ENCODE measurements at regions not wholly inside any gene's neighbourhood (a gene's known extent, or its start where the extent isn't known, plus 50 kb on each side); places are given as distances from the start of the nearest gene placed in this dataset.
"Not testable (repeated sequence)": the region's sequence is repeated elsewhere in the genome, so short reads cannot be mapped to it uniquely, and the experiment has no call there.

DNA sequence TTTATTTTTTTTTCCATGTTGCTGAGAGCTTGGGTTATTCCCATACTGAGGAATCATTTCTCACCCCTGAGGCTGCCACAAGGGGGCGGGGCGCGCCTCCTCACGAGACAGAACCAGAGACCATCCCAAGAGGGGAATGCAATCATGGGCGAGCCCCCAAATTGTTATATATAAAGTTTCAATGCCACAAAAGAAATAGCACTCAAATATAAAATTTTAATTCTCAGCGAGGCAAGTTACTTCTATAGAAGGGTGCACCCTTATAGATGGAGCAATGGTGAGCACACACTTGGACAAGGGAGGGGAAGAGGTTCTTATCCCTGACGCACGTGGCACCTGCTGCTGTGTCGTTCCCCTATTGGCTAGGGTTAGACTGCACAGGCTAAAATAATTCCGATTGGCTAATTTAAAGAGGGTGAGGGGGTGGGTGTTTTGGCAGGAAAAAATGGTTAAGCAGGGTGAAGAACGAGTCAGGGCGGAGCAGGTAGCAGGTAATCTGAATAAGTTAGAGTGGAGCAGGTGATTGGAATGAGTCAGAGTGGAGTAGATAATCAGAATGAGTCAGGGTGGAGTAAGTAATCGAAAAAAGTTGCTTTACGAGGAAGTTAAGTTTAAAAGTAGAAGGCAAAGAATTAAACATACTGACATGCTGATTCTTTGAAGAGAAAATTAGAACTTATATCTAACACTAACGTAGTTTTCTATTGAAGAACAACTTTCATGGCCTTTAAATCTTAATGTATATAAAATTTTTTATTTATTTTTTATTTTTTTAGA is 177.5 kb downstream of the MTCL1 start:
- no peak for DNase-seq (ENCODE audit: low read depth)

DNA sequence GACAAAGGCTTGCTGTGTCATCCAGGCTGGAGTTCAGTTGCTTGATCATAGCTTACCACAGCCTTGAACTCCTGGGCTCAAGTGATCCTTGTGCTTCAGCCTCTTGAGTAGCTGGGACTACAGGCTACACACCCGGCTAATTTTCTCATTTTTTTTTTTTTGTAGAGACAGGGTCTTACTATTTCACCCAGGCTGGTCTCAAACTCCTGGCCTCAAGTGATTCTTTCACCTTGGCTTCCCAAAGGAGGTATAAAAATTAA is 178.0 kb downstream of the MTCL1 start:
- no peak for DNase-seq (ENCODE audit: low read depth)

DNA sequence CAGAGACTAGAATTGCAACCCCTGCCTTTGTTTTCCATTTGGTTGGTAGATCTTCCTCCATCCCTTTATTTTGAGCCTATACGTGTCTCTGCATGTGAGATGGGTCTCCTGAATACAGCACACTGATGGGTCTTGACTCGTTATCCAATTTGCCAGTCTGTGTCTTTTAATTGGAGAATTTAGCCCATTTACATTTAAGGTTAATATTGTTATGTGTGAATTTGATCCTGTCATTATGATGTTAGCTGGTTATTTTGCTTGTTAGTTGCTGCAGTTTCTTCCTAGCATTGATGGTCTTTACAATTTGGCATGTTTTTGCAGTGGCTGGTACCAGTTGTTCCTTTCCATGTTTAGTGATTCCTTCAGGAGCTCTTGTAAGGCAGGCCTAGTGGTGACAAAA is 182.5 kb downstream of the MTCL1 start:
- DNase-seq (ENCODE audit: low read depth), result not testable (repeated sequence)

DNA sequence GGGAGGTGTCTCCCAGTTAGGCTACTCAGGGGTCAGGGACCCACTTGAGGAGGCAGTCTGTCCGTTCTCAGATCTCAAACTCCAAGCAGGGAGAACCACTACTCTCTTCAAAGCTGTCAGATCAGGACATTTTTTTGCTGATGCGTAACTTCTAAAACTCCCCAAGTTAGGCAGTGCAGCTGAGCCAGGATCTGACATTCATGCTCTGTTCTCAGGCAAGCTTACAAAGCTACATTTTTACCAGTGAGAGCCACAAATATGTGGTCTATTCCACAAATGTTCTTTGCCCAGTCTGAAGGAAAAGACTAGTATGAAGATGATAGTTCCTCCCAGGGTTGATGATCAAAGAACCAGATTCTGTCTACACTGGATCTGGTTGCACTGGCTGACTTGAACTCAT is 184.1 kb downstream of the MTCL1 start:
- no peak for DNase-seq (ENCODE audit: low read depth)

DNA sequence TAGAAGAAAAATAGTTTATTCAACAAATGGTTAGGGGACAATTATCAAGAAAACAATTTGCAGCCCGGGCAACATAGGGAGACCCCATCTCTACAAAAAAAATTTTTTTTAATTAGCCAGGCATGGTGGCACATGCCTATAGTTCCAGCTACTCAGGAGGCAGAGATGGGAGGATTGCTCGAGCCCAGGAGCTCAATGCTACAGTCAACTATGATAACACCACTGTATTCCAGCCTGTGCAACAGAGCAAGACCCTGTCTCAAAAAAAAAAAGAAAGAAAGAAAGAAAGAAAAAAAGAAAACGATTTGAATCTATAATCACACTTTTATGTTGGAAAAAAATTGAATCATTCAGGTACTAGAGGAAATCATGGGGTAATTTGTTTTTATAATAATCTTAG is 185.1 kb downstream of the MTCL1 start:
- DNase-seq (ENCODE audit: low read depth), result not testable (repeated sequence)

DNA sequence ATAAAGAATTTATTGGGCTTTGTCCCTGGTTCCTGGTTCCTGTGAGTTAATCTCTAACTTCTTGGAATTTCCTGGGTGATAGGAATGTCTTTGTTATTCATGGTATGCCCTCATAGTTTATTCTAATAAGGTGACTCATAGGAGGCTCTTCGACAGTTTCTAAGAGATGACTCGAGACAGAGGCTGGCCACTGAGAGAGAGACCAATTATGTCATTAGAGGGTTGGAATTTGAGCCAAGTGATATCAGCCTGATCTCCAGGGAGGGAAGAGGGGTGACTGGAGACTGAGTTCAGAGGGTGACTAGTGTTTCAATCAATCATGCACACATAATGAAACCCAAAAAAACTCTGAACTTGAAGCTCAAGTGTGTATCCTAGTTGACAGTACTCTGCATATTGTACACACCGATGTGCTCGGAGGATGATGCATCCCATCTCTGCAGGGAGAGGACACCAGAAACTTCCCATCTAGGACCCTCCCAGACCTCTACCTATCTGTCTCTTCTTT is 185.7 kb downstream of the MTCL1 start:
- peak; percentile 92 for DNase-seq (ENCODE audit: low read depth)

DNA sequence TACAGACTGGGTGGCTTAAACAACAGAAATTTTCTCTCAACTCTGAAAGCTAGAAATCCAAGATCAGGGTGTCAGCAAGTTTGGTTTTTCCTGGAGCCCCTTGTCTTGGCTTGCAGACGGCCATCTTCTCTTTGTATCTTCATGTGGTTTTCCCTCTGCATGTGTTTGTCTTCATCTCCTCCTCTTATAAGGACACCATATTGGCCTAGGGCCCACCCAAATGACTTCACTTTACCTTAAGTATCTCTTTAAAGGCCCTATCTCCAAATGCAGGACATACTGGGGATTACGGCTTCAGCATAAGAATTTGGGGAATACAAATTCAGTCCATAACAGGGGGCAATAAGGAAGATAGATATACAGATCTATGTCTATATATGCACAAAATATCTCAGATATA is 187.9 kb downstream of the MTCL1 start:
- DNase-seq (ENCODE audit: low read depth), result no peak

DNA sequence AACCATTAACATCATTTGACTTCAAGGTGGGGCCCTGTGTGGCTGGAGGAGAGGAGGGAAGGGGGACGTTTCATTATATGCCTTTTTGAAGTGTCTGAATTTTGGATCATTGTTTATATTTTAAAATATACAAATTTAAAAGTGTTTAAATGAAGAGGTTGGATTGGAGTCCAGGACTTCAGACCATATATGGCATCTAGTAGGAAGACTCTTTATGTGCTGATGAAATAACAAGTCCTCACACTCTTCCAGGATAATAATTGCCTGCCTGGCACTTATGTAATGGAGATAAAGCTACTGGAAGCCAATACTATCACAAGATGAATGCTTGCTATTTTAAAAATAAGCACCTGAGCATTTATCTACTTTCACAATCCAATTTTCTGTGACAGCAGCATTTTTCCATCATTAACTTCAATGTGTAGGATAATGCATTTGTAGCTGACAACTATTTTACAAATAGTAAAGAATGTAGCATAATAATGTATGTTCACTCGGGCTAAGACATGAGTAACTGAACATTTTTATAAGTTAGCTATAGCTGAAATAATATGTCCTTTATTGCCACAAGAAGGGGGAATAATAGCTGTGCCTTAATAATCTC is 188.4 kb downstream of the MTCL1 start:
- no peak for DNase-seq (ENCODE audit: low read depth)

DNA sequence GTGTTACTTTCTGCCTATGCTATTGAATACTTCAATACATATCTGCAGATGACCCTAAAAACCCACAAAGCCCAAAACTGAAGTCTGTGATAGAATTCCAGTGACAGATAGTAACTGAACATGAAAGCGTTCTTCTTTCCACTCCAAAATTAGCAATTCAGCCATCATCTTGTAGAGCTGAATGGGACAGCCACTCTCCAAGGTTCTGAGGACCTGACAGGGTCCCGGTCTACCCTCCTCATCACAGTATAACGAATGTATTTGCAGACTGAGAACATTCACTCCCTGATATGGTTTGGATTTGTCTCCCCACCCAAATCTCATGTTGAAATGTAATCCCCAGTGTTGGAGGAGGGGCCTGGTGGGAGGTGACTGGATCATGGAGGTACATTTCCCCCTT is 189.5 kb downstream of the MTCL1 start:
- DNase-seq (ENCODE audit: low read depth), result no peak

DNA sequence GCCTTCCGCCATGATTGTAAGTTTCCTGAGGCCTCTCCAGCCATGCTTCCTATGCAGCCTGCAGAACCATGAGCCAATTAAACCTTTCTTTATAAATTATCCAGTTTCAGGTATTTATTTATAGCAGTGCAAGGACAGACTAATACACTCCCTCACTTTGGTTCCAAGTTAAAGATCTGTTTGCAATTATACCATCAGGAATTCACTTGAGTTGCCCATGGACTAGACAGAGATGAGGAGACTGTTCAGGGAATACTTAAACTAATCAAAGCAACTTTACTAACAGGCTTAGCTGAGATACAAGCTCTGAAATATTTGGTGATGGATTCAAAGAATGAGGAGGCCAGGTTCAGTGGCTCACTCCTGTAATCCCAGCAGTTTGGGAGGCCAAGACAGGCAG is 190.0 kb downstream of the MTCL1 start:
- DNase-seq (ENCODE audit: low read depth), result no peak

DNA sequence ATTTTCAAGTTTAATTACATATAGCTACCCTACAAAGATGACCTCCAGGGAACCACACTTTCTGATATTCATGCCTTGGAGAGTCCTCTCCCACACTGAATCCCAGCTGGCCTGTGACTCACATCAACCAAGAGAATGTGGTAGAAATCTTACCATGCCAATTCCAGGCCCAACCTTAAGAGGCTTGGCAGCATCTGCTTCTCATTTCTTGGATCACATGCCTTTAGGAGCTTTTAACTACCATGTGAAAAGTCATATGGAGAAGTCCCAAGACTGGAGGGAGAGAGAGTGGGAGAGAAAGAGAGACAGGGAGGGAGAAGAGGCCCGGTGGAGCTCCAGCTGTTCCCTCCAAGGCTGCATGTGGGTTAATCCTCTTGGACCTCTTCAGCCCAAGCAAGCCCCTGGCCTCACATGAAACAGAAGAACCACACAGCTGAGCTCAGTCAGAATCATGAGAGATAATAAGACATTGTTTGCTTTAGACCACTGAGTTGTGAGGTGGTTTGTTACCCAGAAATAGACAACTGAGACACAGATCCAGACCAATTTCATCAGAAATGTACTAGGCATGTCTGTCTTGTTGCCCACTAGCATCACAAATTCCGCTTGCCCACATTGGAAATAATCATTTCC is 190.7 kb downstream of the MTCL1 start:
- DNase-seq (ENCODE audit: low read depth), result peak; percentile 38

DNA sequence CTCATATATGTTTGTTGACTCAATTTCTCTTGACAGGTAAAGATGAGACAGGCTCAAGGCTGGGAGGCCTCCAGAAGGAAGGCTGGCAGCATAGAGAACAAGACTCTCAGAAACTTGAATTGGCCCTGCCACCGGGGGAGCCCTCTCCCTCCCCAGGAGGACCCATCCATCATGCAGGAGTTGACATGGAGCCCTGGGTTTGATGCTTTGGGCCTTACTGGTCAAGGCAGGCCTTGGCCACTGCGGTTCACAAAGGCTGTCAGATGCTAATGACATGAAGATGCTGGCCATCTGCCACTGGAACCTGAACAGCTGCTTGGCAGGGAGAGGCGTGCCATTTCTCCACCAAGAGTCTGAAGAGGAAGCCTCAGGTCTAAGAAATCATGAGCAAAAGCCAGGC is 193.6 kb downstream of the MTCL1 start:
- no peak for DNase-seq (ENCODE audit: low read depth)

DNA sequence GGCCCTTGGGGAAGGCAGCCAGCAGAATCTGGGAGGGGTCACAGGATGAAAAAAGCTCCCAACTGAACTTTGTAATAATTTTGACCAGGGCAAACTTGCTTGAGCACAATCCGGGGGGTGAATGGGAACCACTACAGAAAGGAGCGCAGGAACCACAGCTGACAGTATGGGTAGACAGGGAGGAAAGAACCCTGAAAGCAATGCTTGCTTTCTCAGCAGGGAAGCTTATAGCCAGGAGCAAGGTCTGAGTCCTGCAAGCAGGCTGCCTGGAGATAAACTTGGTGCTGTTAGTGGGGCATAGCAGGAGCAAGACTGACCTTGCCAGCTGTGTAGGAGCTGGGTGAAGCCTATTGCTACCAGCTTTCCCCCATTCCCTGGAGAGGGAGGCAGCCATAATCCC is 195.2 kb downstream of the MTCL1 start:
- no peak for DNase-seq (ENCODE audit: low read depth)

DNA sequence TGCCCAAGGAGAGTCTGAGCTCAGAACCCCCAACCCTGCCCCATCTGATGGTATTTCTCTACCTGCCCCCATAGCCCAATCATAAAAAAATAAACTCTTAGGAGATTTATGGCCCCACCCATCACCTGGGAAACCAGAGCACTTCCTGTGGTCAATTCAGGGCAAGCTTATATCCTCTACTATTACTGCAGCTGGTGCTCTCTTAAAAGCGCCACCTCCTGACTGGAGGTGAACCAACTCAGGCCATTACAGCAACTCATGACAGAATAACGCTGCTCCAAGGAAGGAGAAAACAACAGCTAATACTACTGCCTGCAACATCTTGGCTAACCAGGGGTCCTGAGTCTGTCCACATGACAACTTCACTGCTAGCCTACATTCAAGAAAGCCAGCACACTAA is 195.7 kb downstream of the MTCL1 start:
- no peak for DNase-seq (ENCODE audit: low read depth)

DNA sequence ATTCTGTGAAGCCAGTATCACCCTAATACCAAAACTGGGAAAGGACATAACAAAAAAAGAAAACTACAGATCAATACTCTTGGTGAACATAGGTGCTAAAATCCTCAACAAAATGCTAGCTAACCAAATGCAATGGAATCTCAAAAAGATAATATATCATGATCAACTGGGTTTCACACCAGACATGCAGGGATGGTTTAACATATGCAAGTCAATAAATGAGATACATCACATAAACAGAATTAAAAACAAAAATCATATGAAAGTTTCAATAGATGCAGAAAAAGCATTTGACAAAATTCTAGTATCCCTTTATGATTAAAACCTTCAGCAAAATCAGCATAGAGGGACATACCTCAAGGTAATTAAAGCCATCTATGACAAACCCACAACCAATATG is 198.2 kb upstream of the NDUFV2 start:
- DNase-seq (ENCODE audit: low read depth), result no peak

DNA sequence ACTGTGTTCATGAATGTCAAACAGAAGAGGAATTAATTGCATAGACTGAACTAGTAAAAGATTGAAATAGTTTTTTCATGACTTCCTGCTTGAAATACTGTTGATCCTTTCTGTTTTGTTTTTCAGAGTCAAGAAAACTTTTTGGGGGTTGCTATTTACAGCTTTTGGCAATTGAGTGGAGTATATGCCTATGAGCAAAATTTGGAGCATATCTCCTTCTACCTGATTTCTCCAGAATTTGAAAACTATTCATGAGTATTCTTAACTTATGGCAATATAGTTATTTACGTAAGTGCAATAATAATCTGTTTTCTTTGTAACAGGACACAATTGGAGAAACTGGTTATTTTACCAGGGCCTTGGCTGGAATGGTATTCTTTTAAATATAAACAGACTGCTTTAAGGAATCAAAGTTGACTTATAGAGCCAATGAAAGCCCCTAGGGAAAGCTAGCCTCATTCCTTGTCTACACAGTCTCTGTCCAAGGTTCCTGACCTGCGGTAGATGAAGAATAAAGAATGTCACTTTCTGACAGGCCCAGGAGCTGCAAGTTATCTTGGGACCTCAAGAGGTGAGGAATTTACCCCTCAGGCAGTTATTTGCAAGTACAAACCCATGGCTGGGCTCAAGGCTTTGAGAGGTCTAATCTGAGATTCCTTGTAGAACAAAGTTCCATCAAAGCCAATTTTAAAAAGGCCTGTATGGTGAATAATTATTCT is 193.5 kb upstream of the NDUFV2 start:
- DNase-seq (ENCODE audit: low read depth), result no peak

DNA sequence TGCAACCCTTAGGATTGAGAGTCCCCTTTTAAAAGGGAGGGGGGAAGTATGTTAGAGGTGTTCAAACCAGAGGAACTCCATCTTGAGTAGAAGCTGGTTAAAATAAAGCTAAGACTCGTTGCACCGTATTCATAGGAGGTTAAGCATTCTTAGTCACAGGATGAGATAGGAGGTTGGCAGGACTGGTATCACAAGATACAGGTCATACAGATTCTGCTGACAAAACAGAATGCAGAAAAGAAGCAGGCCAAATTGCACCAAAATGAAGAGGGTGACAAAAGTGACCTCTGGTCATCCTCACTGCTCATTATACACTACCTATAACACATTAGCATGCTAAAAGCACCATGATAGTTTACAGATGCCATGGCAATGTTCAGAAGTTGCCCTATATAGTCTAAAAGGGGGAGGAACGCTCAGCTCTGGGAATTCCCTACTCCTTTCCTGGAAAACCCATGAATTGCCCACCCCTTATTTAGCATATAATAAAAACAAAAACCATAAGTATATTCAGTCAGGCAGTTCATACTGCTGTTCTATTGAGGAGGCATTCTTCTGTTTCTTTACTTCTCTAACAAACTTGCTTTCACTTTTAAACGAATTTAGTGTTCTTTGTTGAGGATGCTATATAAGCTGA is 192.2 kb upstream of the NDUFV2 start:
- no peak for DNase-seq (ENCODE audit: low read depth)

DNA sequence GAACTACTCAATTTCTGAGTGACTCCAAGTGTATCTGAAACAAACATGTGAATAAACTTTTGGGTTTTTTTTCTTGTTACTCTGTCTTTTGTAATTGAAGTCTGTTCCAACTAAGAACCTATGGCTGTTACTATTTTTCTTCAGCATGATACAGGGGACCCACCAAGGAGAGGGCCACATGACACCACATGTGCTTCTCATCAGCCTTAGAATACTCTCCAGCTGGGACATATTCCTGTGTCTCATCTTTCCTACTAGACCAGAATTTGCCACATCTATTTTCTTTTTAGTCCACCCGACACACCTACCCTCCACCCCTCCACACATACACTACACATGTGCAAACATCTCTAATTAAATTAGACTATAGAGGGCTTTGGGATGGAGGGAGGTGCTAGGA is 191.7 kb upstream of the NDUFV2 start:
- DNase-seq (ENCODE audit: low read depth), result no peak

DNA sequence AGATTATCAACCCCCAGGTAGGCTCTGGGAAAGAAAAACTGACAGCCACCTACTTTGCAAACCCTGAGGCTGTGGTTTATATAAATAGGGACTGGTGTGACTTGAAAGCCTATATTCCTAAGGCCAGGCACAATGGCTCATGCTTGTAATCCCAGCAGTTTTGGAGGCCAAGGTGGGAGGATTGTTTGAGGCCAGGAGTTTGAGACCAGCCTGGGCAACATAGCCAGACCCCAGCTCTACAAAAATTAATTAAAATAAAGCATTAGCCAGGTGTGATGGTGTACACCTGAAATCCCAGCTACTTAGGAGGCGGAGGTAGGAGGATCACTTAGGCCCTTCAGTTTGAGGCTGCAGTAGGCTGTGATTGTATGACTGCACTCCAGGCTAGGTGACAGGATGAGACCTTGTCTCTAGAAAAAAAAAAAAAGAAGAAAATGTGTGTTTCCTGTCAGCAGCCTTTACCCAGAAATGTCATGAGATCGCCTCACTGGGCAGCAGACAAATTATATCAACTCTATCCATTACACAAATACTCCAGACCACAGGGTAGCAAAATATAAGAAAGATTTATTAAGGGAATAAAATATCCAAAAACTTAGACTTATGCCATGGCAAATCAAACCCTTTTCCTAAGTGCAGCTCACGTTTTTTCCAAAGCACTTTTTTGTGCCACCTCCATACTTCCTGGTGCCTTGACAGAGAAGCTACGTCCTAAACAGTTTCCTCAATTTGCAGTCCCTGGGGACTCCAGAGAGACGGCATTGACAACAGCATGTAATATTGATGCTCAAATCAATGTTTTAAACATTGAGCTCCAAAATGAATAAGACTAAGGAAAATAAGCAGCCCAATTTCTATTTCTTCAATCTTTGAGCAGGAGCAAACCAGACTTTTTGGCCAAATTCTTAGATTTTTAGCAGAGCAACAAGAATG is 190.8 kb upstream of the NDUFV2 start:
- no peak for DNase-seq (ENCODE audit: low read depth)

DNA sequence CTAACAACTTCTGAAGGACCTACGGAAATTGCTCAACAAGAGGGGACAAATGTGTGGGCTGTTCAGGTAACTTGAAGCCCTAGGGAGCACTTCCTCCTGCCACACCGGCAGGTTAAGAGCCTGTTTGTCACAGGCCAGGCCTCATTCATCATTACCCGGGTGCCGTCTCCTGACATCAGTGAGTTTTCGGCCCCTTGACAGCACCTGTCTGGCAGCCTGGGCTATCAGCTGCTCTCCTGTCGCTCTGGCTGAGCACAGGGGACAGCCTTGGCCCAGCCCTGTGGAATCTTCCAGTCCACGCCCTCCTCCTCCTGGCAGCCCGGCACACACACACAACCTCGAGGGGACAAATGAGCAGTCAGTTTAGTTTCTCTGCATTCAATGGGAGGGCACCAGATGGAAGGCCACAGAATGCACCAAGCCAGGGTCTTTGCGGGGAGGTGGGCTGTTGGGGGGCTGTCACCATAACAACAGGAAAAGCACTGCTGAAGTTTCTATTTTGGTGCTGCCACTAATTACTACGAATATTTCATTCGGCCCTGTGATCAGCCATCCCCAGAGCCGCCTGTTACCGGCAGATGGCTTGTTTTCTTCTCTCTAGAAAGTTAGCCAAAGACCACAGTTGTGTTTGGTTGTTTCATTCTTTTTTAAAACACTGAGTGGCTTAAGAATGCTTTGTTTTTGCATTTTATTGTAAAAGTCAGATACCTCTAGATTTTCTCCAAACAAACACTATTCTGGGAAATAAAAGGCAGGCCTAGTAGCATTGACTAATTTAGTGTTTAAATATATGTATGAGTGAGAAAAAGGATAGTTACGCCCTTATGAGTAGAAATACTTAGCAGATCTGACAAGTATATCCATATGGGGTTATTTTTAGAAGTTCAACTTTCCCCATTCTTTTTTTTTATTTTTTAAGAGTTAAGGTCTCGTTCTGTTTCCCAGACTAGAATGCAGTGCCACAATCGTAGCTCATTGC is 189.9 kb upstream of the NDUFV2 start:
- no peak for DNase-seq (ENCODE audit: low read depth)

All from HS-5 (cell line).